MG63 (cell line): ENCODE measurements at regions not wholly inside any gene's neighbourhood (a gene's known extent, or its start where the extent isn't known, plus 50 kb on each side); places are given as distances from the start of the nearest gene placed in this dataset.
"Not testable (repeated sequence)": the region's sequence is repeated elsewhere in the genome, so short reads cannot be mapped to it uniquely, and the experiment has no call there.

ENCODE experiments used
- DNase-seq: peaks from one replicate; pipeline ENCODE4 v3.0.0-alpha.2; 2020
- H3K27me3 ChIP-seq: fragments of 250-450 bp; sonication (Bioruptor Pico); 2 replicates; pipeline ENCODE4 v1.5.1; 2020; ENCODE audit warnings: mild to moderate bottlenecking, moderate library complexity
- H3K36me3 ChIP-seq: fragments of 250-450 bp; sonication (Bioruptor Pico); 2 replicates; pipeline ENCODE4 v1.5.1; 2020; ENCODE audit warnings: mild to moderate bottlenecking, moderate library complexity
- H3K4me3 ChIP-seq: fragments of 250-450 bp; sonication (Bioruptor Pico); 2 replicates; pipeline ENCODE4 v1.5.1; 2020; ENCODE audit warnings: mild to moderate bottlenecking, moderate library complexity
- H3K9me3 ChIP-seq: fragments of 250-450 bp; sonication (Bioruptor Pico); 2 replicates; pipeline ENCODE4 v1.5.1; 2020; ENCODE audit warnings: mild to moderate bottlenecking, moderate library complexity

GRCh38 chr6:3977875-3978711, 100.8 kb downstream of the FAM217A start:
- Histone ChIP-seq H3K4me3 (no peak overlapping the region), H3K36me3 (no peaks in the 10 kb centered on the region), H3K9me3 (no peaks in the 10 kb centered on the region), H3K27me3 (no peaks in the 10 kb centered on the region)
- peak; percentile 49 for DNase-seq

GRCh38 chr6:3978966-3979365, 100.0 kb downstream of the FAM217A start:
- not testable (repeated sequence) for H3K36me3 ChIP-seq, H3K4me3 ChIP-seq, DNase-seq, H3K27me3 ChIP-seq, H3K9me3 ChIP-seq

- H3K36me3 ChIP-seq = no peaks in the 10 kb centered on the region
- no peak for DNase-seq
- H3K27me3 ChIP-seq = no peaks in the 10 kb centered on the region
- no peak overlapping the region for H3K4me3 ChIP-seq
- no peaks in the 10 kb centered on the region for H3K9me3 ChIP-seq
Measured at GRCh38 chr6:3981917-3982316, 97.0 kb downstream of the FAM217A start.

- H3K9me3 ChIP-seq = no peaks in the 10 kb centered on the region
- DNase-seq = no peak
- no peak overlapping the region for H3K4me3 ChIP-seq
- no peaks in the 10 kb centered on the region for H3K27me3 ChIP-seq
- no peaks in the 10 kb centered on the region for H3K36me3 ChIP-seq
Measured at GRCh38 chr6:3983778-3984177, 95.2 kb downstream of the FAM217A start.

GRCh38 chr6:3984494-3984893, 94.4 kb downstream of the FAM217A start:
- no peak for DNase-seq
- Histone ChIP-seq H3K4me3 (no peak overlapping the region), H3K27me3 (no peaks in the 10 kb centered on the region), H3K36me3 (no peaks in the 10 kb centered on the region), H3K9me3 (no peaks in the 10 kb centered on the region)

GRCh38 chr6:3986241-3986640, 92.7 kb downstream of the FAM217A start:
- DNase-seq = no peak
- Histone ChIP-seq H3K4me3 (no peak overlapping the region), H3K36me3 (no peaks in the 10 kb centered on the region), H3K27me3 (no peaks in the 10 kb centered on the region), H3K9me3 (no peaks in the 10 kb centered on the region)

- H3K9me3 ChIP-seq = no peaks in the 10 kb centered on the region
- no peaks in the 10 kb centered on the region for H3K36me3 ChIP-seq
- H3K27me3 ChIP-seq = no peaks in the 10 kb centered on the region
- no peak overlapping the region for H3K4me3 ChIP-seq
- no peak for DNase-seq
Measured at GRCh38 chr6:3987053-3987452, 91.9 kb downstream of the FAM217A start.

- Histone ChIP-seq H3K9me3 (no peaks in the 10 kb centered on the region), H3K36me3 (no peaks in the 10 kb centered on the region), H3K4me3 (no peak overlapping the region), H3K27me3 (no peaks in the 10 kb centered on the region)
- DNase-seq = no peak
Measured at GRCh38 chr6:3987576-3987975, 91.4 kb downstream of the FAM217A start.

GRCh38 chr6:3990692-3991491, 88.0 kb downstream of the FAM217A start:
- H3K4me3 ChIP-seq = no peak overlapping the region
- peak; percentile 68 for DNase-seq
- H3K27me3 ChIP-seq = no peaks in the 10 kb centered on the region

GRCh38 chr6:3991941-3992340, 87.0 kb downstream of the FAM217A start:
- H3K4me3 ChIP-seq = no peak overlapping the region
- H3K9me3 ChIP-seq = no peaks in the 10 kb centered on the region
- H3K36me3 ChIP-seq = no peaks in the 10 kb centered on the region
- DNase-seq = no peak
- H3K27me3 ChIP-seq = no peaks in the 10 kb centered on the region

More at GRCh38 chr6:3990692-3991491, 88.0 kb downstream of the FAM217A start:
- H3K36me3 ChIP-seq = no peaks in the 10 kb centered on the region
- H3K9me3 ChIP-seq = no peaks in the 10 kb centered on the region

- DNase-seq = no peak
- H3K27me3 ChIP-seq = no peaks in the 10 kb centered on the region
- no peaks in the 10 kb centered on the region for H3K36me3 ChIP-seq
- H3K4me3 ChIP-seq = no peak overlapping the region
- H3K9me3 ChIP-seq = no peaks in the 10 kb centered on the region
Measured at GRCh38 chr6:3996349-3996748, 82.6 kb downstream of the FAM217A start.

- H3K4me3 ChIP-seq = no peak overlapping the region
- no peak for DNase-seq
Measured at GRCh38 chr6:3997177-3997770, 81.7 kb downstream of the FAM217A start.

GRCh38 chr6:3999800-4000661, 78.9 kb downstream of the FAM217A start:
- Histone ChIP-seq H3K9me3 (no peaks in the 10 kb centered on the region), H3K27me3 (no peaks in the 10 kb centered on the region), H3K4me3 (no peak overlapping the region), H3K36me3 (no peaks in the 10 kb centered on the region)
- no peak for DNase-seq

More at GRCh38 chr6:3997177-3997770, 81.7 kb downstream of the FAM217A start:
- Histone ChIP-seq H3K36me3 (no peaks in the 10 kb centered on the region), H3K27me3 (no peaks in the 10 kb centered on the region), H3K9me3 (no peaks in the 10 kb centered on the region)

- Histone ChIP-seq H3K9me3 (no peaks in the 10 kb centered on the region), H3K36me3 (no peaks in the 10 kb centered on the region), H3K27me3 (no peaks in the 10 kb centered on the region), H3K4me3 (no peak overlapping the region)
- no peak for DNase-seq
Measured at GRCh38 chr6:4004249-4004648, 74.7 kb downstream of the FAM217A start.

- Histone ChIP-seq H3K36me3 (no peaks in the 10 kb centered on the region; the same call in 1 of the 2 replicates), H3K4me3 (no peak overlapping the region), H3K9me3 (no peaks in the 10 kb centered on the region), H3K27me3 (no peaks in the 10 kb centered on the region)
- DNase-seq = no peak
Measured at GRCh38 chr6:4008324-4009047, 70.5 kb downstream of the FAM217A start.

- H3K9me3 ChIP-seq = no peaks in the 10 kb centered on the region
- H3K36me3 ChIP-seq = no peaks in the 10 kb centered on the region; the same call in 1 of the 2 replicates
- H3K4me3 ChIP-seq = no peak overlapping the region
- H3K27me3 ChIP-seq = no peaks in the 10 kb centered on the region
- DNase-seq = no peak
Measured at GRCh38 chr6:4009486-4009885, 69.5 kb downstream of the FAM217A start.
